Sigmoid colon (tissue), 4 donors: ENCODE measurements at regions not wholly inside any gene's neighbourhood (a gene's known extent, or its start where the extent isn't known, plus 50 kb on each side); places are given as distances from the start of the nearest gene placed in this dataset.
"Not testable (repeated sequence)": the region's sequence is repeated elsewhere in the genome, so short reads cannot be mapped to it uniquely, and the experiment has no call there.

Source experiments
- CTCF ChIP-seq, 4 experiments: fragments of 450-650 bp in 3 of 4; fragments of 200-600 bp in 1 of 4; IDR thresholded peaks; one replicate each; pipeline ENCODE4 v1.5.1; 2016 to 2019; ENCODE audit warnings: antibody characterized with exemption in 4 of 4, mild to moderate bottlenecking in 3 of 4, moderate library complexity in 2 of 4
- POLR2A ChIP-seq, 2 donors: fragments of 450-650 bp; IDR thresholded peaks; one replicate each; pipeline ENCODE4 v1.6.1; 2016; ENCODE audit warnings: antibody characterized with exemption in 2 of 2, mild to moderate bottlenecking in 2 of 2, moderate library complexity in 2 of 2
- POLR2AphosphoS5 ChIP-seq, 4 donors: sonication (generic); formaldehyde crosslinking; IDR thresholded peaks; one replicate each; pipeline ENCODE4 v1.6.1; 2017; ENCODE audit warnings: antibody characterized with exemption in 4 of 4

- TF ChIP-seq POLR2A, CTCF, POLR2AphosphoS5 (IDR thresholded peaks at IDR 0.05): not testable (repeated sequence)
Measured at GRCh38 chr17:22356603-22357002, 664.3 kb downstream of the KCNJ18 start.
